ENCODE measurements at regions not wholly inside any gene's neighbourhood (a gene's known extent, or its start where the extent isn't known, plus 50 kb on each side); places are given as distances from the start of the nearest gene placed in this dataset.

DNA sequence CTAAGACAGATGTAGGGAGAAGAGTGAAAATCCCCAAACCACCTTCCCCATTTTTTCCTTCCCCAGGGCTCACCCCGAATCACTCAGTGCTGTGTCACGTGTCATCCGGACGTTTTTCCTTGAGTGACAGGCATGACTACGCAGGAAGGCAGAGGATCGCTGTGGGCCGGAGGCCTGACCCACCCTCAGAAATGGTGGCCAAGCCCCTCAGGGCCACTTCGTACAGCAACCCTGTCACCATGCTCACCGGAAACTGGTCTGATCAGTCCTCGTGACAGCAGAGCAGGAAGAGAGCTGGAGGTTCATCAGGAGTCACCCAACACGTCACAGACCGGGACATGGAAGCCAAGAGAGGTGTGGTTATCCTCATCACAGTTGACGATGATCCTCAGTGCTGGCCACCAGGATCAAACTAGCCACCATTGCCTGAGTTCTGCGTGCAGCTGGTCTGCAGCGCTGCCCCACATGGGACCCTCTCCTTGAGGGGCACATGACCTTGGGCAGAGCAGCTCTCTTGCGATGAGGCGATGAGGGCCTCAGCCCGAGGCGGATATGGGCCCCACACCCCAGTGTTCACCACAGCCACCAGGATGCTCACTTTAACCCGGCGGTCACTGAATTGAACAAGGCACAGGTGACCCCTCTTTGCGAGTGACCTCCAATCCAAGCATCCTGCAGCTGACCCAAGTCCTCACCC, 99.3 kb upstream of the INSIG1 start:
- TF ChIP-seq, protein P1, sequence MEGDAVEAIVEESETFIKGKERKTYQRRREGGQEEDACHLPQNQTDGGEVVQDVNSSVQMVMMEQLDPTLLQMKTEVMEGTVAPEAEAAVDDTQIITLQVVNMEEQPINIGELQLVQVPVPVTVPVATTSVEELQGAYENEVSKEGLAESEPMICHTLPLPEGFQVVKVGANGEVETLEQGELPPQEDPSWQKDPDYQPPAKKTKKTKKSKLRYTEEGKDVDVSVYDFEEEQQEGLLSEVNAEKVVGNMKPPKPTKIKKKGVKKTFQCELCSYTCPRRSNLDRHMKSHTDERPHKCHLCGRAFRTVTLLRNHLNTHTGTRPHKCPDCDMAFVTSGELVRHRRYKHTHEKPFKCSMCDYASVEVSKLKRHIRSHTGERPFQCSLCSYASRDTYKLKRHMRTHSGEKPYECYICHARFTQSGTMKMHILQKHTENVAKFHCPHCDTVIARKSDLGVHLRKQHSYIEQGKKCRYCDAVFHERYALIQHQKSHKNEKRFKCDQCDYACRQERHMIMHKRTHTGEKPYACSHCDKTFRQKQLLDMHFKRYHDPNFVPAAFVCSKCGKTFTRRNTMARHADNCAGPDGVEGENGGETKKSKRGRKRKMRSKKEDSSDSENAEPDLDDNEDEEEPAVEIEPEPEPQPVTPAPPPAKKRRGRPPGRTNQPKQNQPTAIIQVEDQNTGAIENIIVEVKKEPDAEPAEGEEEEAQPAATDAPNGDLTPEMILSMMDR (IDR thresholded peaks at IDR 0.05) = no peak
- no peak for TF ChIP-seq EZH2phosphoT487 (IDR thresholded peaks at IDR 0.05)
- no peak for TF ChIP-seq EZH2 (IDR thresholded peaks at IDR 0.05)

Data from neural progenitor cell (in vitro differentiated cells).